IMR-90 (cell line): ENCODE measurements at regions not wholly inside any gene's neighbourhood (a gene's known extent, or its start where the extent isn't known, plus 50 kb on each side); places are given as distances from the start of the nearest gene placed in this dataset.

Experiments used
- CTCF ChIP-seq: conservative IDR thresholded peaks from 2 replicates; pipeline ENCODE4 v1.5.1; 2012; ENCODE audit warnings: mild to moderate bottlenecking, low read depth, low read length, improper control_type of control experiment
- MAZ ChIP-seq: IDR thresholded peaks from 2 replicates; pipeline ENCODE4 v1.6.1; 2012; ENCODE audit warnings: low read depth, mild to moderate bottlenecking, low read length, improper control_type of control experiment, moderate library complexity, borderline replicate concordance
- POLR2A ChIP-seq: IDR thresholded peaks from 2 replicates; pipeline ENCODE4 v1.6.1; 2012; ENCODE audit warnings: mild to moderate bottlenecking, low read depth, low read length

GRCh38 chr15:25932696-25933095 lies 69.6 kb upstream of the ATP10A start:
- TF ChIP-seq MAZ (no peak), POLR2A (no peak), CTCF (no peak)
